GM12873 (cell line): ENCODE measurements at regions not wholly inside any gene's neighbourhood (a gene's known extent, or its start where the extent isn't known, plus 50 kb on each side); places are given as distances from the start of the nearest gene placed in this dataset.

Experiments
- TF ChIP-seq, protein P1 (sequence below): IDR thresholded peaks from 2 replicates; pipeline ENCODE4 v1.5.1; 2012; ENCODE audit warnings: low read depth, mild to moderate bottlenecking, moderate library complexity, low read length, control low read depth; ENCODE audit not compliant: insufficient read depth; ENCODE audit errors: missing control alignments

DNA sequence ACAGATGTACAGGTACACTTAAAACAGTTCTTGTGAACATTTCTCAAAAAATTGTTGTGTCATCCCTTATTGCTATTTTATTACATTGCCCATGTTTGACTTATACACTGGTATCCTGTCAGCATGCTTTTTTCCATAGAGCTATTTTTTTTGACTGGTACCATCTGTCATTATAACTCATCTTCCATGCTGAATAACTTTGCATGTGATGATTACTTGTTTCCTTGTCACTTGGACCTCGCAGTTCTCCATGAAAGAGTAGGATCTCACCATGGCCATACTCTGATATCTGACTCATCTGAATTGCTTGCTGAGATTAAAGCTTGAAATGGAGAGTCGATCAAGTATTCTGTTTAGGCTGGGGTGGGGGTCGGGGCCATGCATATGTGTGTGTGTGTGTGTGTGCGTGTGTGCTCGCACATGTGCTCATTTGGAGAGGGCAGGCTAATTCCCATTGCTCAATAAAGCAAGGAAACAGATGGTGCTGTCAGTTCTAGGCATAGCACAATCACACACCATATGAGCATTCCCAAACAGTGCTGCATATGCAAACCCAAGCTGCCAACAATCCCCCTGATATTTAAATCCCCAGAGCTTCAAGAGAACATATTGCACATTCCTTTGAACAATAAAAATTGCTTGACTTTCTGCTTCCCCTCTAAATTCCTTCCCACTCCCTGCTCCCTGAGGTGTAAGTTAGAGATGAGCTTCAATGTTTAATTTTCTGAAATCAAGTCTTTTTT is 62.9 kb downstream of the NHLRC3 start:
- TF ChIP-seq, protein P1, sequence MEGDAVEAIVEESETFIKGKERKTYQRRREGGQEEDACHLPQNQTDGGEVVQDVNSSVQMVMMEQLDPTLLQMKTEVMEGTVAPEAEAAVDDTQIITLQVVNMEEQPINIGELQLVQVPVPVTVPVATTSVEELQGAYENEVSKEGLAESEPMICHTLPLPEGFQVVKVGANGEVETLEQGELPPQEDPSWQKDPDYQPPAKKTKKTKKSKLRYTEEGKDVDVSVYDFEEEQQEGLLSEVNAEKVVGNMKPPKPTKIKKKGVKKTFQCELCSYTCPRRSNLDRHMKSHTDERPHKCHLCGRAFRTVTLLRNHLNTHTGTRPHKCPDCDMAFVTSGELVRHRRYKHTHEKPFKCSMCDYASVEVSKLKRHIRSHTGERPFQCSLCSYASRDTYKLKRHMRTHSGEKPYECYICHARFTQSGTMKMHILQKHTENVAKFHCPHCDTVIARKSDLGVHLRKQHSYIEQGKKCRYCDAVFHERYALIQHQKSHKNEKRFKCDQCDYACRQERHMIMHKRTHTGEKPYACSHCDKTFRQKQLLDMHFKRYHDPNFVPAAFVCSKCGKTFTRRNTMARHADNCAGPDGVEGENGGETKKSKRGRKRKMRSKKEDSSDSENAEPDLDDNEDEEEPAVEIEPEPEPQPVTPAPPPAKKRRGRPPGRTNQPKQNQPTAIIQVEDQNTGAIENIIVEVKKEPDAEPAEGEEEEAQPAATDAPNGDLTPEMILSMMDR = no peak

DNA sequence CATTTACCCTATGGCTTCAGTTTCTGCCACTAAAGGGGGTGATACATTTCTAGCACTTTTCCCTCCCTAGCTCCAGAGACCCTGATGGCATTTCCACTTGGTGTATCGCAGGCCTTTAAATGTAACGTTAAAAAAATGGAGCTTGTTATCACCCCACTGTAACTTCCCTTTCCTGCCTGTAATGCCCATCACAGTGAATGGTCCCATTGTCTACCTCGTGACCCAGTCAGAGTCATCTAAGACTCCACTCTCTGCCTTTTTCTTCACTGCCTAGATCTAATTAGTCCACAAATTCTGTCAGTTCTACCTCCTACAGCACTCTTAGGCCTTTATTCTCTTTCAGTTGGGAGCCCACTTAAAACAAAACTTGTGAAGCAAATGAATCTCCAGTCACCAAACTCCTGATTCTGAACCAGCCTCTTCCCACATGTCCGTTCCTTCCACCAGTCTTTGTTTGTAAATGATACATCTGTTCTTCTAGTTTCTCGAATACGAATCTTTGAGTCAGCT is 64.8 kb downstream of the NHLRC3 start:
- TF ChIP-seq, protein P1 = no peak

DNA sequence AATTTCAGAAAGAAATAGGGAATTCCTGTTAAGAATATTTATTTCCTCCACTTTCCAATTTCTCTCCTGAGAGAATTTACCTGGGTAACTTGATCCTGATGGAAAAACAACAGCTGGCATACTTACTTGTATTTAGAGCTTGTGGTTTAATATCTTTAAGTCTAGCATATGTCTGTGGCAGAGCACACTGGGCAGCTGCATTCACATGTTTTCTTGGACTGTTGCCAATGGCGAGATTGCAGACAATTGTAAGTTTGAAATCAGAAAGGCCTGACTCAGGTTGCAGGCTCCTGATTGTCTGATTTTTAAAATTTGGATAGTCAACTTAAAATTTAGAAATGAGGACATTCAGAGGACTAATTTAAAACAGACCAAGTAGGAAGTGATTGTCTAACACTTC is 66.9 kb downstream of the NHLRC3 start:
- TF ChIP-seq, protein P1 = no peak

DNA sequence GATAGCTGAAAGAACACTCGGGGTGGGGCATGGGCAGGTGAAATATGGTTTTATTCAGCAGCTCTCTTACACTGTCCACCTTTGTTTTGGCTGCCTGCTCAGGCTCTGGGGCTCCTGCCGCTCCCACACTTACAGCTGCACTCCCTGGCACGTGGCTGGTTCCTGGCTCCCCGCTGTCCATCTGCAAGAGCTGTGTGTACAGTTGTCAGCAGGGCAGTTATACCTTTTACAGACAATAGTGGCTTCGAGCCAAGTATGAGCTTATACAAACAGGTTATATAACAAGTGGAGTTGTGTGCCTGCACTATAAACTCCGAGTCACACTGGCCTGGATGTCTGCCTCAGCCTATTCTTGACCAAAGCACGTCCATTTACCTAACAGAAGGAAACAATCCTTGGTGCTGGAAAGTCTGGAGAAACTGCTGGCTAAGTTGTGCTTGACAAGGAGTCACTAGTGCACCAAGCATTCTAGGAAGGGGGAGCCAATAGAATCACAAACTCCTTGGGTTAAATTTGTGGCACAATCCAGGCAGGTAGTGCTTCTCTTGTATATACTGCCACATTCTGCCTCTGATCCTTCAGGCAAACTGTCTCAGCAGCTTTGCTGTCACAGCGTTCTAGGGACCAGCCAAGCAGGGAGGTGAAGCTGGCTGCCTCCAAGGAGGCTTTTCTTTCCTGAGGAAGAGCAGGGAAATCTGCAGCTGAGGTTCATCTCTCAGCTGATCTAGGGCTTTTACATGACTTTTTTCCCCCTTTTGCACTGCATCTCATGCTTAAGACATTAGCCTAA is 68.2 kb downstream of the NHLRC3 start:
- TF ChIP-seq, protein P1 = no peak

DNA sequence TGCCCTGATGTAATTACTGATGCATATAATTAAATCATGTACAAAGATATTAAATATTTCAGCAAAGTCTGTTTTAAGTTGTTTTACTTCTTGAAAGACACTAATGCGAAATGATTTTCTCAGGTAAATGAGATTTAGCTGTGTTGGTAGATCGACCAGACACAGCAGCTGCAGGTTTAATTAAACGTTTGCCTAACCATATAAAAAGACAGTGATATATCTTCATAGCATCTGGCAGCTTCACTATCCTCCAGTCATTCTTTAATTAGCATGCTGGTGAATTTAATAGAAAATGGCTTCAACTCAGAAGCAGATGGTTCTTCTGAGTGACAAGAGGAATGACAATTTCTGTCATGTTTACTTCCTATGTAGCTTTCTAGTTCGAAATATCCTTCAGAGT is 69.3 kb downstream of the NHLRC3 start:
- TF ChIP-seq, protein P1 = no peak

DNA sequence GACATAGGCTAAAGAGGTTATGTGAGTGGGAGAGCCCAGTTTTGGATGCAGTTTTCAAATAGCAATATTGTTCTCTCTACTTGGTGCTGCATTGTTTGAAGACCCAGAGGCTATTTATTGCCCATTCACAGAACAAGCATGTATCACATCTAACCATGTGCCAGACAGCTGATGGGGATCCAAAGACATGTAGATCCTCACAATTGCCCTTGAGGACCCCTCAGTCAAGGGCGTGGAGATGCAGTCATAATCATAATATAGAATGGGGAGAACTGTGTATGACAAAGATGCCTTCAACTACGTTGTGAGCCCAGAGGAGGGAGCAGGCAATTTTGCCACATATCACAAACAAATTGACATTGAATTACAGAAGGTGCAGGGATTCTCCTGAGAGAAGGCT is 70.5 kb downstream of the NHLRC3 start:
- TF ChIP-seq, protein P1 = no peak

DNA sequence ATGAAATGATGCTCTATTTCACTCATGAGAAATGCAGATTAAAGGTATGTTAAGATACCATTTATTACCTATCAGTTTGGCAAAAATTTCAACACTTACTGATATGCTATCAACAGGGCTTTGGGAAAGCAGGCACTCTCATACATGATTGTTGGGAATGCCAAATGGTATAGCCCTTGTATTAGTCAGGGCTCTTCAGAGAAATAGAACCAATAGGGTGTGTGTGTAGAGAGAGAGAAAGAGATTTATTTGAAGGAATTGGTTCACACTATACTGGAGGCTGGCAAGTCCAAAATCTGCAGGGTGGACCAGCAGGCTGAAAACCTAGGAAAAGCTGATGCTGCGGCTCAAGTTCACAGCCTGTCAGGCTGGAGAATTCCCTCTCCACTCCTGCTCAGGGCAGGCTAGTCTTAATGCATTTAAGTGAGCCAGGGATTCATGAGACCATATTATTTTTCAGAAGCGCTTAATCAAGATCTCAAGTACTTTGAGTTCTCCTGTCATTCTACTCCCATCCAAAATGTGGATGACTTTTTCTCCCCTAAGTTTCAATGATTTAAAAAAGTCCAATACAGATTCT is 72.4 kb downstream of the NHLRC3 start:
- TF ChIP-seq, protein P1 = no peak
